NCI-H128 (cell line): ENCODE measurements at regions not wholly inside any gene's neighbourhood (a gene's known extent, or its start where the extent isn't known, plus 50 kb on each side); places are given as distances from the start of the nearest gene placed in this dataset.

Experiments
- DNase-seq: peaks from one replicate; lab custom pipeline; 2025; ENCODE audit not compliant: unreplicated experiment; lab: John Stamatoyannopoulos, UW

DNA sequence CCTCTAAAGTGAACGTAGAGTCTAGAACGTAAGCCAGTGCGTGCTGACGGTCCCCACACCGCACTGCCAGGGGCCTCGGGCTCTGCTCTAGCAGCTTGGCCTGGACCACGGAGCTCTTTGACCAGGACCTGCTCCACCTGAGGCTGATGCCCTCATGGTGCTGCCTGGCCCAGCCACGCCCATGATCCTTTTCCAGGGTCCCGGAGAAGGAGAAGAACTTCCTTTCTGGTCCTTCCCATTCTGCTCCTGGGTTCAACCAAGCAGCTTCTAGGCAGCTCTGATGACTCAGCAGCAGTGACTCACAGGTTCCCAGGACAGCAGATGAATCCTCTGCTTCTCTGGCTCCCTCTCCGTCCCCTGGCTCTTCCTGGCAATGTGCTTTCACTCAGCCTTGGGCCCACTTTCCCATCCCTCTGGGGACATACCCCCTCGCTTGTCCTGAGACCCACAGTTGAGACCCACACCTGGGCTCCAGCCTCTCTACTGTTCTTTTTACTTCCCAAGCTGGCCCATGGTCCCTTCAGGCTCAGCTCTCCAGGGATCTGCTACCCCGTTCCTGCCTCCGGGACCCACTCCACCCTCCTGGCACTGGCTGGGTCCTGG, 246.3 kb upstream of the RAB4A start:
- no peak for DNase-seq

DNA sequence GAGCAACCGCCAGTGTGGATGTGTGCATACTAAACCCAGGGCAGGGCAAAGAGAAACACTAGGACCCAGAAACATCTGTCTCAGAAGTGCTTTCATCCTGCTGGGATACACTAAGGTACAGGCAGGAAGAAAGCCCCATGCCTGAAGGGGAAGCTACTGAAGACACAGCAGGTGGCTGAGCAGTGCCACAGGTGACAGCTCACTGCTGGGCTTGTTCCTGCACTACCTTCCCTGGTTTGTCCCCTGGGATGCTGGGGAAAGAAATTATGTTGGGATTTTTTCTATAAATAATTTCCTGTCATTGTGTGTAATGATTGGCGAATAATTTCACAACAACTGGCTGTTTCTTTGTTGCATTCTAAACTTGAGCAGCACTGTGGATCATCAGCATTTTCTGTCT, 245.3 kb upstream of the RAB4A start:
- no peak for DNase-seq

DNA sequence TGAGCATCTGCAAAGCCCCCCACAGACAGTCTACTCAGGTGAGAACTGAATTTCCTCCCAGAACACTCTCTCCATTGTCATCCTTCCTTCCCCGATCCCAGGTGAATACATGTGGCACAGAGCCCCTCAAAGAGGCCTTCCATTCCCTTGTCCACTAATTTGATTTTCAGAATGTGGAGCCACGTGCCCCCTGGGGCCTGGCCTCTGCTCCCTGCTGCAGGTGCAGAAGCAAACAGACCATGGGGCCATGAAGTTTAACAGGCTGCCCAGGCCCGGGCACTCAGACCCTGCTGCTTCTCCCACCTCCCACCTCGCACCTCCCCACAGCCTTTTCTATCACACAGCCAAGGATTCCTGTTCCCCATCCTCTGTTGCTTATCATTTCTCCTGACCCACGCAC, 243.8 kb upstream of the RAB4A start:
- DNase-seq = no peak

DNA sequence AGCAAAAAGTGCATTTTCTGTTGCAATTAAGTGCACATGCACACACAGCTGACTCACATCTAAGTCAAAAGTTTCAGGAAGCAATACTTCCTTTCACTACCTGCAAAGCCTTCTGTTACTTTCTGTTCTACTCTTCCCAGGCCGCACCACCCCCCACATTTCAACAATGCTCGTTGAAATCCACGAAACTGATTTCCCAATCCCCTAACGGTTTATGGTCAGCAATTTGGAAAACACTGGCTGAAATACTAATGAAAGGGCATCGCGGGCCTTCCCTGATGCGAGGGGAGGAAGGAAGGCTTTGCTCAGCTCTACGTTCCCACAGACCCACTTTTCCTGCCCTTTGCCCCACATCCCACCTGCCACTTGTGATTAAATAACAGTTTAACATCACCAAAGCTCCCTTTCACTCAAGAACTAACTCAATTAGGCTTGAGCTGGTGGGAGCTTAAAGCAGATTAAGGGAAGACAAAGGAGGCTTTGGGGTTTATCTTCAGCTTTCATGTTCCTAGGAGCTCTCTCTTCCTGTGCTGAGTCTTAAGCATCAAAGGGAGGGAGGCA, 243.2 kb upstream of the RAB4A start:
- DNase-seq = no peak

DNA sequence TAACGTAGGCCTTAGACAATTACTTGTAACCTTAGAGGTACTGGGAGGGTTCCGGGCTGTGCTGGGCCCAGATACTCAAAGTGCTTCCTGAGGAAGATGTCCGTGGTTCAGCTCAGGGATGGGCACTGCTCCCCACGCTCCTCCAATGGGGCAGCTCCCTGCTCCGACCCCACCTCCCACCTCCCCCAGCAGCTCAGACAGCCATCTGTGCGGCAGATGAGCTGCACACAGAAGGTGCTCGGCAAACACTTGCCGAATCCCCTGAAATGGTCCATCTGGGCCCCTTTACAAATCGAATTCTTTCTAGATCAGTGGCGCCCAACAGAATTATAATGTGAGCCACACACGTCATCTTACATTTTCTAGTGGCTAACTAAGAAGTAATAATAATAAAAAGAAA, 242.4 kb upstream of the RAB4A start:
- DNase-seq = no peak

DNA sequence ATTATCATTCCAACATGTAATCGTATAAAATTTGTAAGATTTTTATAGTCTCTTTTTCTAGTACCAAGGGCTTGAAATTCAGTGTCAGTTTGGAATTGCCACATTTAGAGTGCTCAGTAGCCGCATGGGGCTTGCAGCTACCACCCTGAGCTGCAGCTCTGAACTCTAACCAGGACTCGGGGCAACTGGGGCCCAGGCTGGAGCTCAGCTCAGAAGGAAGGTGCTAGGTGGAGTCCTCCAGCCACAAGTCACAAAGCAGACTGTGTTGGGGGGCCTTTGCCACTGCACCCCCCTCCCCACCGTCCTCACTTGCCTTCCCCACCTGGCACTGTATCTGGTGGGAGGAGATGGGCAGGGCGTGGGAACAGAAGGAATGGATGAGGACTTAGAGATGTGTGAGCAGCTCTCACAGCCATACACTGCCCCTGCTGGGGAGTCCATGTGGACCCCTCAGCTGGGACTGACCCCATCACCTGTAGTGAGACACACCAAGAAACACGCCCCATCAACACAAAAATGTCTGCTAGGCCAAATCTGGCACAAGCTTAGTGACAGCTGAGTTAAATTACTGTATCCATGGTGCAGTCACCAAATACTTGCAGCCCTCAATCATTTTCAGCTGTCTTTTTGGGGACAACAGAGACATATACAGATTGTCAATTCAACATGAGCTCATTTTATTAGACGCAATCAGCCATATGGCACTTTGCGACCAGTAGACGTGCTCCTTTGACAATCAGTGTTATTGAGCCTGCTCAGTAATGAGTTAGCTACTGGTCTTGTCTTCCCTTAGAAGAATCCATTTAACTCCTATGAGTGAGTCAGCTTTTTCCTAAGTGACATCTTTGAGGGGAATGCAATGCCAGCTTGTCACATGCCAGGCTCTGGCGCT, 241.7 kb upstream of the RAB4A start:
- DNase-seq = no peak

DNA sequence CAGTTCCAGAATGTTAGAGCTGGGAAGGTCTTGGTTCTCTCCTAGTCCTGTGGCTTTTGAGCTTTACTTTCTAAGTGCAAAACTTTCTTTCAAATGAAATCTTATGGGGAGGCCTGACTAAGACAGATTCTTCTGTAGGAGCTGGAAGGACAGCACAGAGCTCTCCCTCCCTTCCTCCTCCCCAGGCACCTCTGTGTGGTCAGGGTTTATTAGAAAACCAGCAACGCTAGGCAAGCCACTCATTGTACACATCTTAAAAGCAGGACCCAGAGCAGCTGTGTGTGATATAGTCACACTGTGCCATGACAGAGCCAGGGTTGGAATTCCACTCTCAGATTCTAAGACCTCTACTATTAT, 241.1 kb upstream of the RAB4A start:
- DNase-seq = no peak

DNA sequence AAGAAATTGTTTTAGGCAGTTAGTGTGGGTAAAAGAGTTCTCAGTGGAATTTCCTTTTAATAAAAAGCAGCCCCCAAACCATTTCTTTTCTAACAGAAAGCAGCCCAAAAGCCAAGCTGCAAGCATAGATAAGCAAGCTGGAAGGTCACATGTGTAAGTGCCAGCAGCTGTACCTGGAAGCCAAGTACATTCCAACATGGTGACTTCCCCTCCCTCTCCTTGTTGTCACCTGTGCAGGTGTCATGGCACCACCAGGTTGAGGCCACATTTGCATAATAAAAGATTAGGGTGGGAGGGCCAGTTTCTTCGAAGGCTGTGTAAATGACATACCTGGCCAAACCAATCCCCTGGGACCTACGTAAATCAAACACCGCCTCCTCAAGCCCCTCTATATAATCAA, 240.3 kb upstream of the RAB4A start:
- no peak for DNase-seq

DNA sequence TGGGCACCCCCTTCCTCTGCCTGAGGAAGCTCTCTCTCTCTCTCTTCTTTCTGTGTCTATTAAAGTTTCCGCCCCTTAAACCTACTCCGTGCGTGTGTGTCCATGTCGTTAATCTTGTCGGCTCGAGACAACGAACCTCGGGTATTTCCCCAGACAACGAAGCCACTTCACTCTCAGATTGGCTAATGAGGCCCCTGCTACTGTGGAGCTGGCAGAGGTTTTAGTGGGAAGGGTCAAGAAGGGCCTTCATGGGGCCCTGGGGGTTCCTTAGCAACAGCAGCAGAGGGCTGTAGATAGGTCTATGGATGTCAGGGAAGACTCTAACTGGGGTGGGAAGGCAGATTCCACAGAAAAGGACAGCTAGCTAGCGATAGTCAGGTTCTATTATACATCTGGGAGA, 239.8 kb upstream of the RAB4A start:
- no peak for DNase-seq

DNA sequence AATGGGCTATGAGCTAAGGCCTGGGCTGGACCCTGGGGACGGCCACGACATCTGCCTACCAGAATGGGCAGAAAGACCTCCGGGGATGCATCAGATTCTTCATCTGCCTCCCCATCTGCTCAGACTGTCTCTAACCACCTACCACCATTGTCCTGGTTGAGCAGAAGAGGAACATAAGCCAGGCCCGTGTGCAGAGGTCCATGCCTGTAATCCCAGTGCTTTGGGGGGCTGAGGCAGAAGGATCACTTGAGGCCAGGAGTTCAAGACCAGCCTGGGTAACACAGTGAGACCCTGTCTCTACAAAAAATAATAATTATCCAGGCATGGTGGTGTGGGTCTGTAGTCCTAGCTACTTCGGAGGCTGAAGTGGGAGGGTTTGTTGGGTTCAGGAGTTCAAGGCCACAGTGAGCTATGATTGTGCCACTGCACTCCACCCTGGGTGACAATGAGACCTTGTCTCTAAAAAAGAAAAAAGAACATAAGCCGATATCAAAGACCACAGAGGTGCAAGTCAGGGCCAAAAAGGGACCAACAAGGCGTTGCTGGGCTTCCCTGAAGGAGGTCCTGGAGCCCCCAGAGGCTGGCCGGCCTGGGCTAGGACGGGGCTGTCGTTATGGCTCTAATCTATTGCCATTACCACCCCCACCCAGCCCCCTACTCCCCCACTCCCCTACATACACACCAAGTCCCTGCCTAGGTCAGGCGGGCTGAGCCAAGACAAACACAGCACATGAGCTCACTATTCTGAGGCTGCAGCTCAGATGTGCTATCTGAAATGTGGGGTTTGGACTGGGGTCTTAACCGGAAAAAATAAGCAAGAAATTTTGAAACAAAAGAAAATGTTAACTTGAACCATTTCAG, 239.2 kb upstream of the RAB4A start:
- DNase-seq = no peak

DNA sequence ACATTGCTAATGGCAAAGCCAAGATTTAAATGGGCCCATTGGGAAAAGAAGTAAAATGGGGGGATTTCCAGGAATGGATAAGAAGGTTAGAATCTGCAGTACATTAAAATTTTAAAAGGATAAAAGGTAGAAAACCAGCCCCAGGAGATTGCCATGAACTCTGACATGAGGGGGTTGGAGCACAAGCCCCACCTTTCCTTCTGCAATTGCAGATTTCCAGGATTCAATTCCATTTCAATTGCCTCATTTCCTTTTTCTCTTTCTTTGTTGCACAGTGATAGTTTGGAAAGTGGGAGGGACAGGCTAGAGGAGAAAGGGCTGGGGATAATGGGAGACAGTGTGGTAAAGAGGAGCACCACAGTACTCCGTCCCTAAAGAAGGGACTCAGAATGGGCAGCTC, 238.5 kb upstream of the RAB4A start:
- no peak for DNase-seq

DNA sequence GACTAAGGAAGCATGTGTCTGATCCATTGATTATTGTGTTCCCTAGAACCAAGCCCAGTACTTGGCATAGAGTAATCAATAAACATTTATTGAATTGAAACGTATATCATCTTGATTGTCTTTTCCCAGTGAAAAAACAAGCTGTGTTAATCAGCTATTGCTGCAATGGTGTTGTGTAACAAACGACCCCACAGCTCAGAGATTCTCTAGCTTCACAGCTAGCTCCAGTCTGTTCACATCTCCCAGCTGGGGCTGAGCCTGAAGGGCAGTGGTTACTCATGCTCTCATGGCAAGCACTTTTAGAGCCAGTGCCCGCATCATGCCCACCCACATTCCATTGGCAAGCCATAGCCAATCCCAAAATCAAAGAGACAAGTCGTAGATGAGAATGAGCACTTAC, 237.4 kb upstream of the RAB4A start:
- DNase-seq = no peak

DNA sequence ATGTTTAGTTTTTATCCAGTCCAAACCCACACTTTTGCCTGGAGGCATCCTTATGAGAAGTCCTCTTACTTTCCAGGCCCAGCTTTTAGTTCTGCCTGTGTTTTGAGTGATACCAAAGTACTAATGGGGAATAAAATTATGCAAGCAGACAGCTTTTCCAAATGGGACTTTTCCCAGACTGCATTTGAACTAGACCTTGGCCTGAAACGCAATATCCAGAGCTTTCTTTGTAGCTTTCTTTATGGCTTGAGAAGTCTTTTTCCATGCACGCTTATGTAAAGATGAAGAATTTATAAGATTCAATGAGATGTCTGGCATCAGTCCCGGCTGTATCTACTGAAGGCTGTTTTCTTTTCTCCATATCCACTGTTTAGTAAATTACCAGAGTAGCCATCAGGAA, 236.6 kb upstream of the RAB4A start:
- no peak for DNase-seq

DNA sequence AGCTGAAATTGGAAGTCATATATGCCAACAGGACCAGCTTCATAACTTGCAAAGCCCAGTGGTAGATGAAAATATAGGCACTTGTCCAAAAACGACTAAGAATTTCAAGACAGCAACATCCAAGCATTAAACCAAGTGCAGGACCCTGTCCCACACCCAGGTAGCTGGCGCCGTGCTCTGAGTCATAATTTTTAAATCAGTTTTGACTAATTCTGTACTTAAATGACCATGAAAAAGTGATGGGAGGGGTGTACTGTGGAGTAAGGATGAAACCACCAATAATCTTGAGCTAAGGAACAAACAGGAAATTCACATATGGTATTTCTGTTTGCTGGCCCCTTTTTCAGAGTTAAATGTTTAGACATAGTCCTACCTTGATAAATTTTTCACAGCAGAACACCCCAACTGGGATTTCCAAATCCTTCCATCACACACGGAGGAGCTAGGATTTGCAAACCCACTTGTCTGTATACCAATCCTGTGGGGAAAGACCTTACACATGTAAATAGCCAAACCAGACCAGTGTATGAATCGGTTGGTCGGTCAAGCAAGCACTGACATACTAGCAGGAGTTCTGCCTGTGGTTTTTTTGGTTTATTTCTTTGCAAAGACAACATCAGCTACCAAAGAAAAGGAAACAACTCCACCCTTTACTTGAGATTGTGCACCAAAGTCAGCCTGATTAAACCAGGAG, 235.7 kb upstream of the RAB4A start:
- DNase-seq = no peak

DNA sequence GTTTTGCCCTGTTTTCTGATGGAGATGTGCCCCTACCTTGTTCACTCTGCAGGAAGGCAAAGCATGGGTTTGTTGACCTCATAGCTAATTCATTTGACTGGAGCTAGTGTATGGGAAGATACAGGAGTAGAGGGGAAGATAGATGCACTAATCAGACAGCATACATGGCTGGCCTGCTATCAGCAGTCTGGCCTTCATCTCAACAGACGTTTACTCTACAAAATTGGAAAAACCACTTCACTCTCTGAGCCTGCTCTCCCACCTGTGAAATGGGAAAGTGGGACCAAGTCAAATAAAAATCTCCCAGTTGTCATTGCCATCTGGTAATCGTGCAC, 235.2 kb upstream of the RAB4A start:
- no peak for DNase-seq

DNA sequence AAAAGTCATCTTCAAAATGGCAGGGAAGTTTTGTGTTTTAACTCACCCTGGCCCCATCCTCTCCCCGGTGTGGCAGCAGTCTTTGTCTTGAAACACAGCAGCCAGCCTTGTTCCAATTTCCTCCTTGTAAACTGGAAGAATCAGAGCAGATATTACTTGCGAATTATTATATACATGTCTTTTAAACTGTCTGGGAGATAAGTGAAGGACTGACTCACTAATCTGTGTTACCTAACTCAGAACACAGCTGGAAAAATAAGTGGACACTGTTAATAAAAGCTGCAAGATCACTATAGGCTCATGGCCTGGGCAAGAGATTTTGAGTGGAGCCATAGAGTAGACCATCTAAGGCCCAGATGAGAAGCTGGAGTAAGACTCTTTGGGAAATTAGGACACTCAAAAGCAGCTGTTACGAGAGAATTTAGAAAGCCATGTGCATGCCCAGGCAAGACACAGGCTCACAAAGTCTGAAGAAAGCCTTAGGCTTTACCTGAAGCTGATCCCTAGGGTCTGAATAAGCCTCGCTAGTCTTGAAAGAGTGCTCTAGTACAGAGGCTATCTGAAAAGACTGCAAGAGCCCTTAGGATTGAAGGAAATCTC, 233.0 kb upstream of the RAB4A start:
- no peak for DNase-seq

DNA sequence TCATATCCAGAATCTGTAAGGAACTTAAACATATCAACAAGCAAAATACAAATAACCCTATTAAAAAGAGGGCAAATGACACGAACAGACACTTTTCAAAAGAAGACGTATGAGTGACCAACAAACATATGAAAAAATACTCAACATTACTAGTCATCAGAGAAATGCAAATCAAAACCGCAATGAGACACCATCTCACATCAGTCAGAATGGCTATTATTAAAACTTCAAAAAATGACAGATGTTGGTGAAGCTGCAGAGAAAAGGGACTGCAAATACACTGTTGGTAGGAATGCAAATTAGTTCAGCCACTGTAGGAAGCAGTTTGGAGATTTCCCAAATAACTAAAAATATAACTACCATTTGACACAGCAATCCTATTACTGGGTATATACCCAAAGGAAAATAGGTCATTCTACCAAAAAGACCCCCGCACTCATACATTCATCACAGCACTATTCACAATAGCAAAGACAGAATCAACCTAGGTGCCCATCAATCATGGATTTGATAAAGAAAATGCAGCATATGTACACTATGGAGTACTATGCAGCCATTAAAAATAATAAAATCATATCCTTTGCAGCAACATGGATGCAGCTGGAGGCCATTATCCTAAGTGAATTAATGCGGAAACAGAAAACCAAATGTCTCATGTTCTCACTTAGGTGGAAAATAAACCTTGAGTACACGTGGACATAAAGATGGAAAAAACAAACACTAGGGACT, 230.1 kb upstream of the RAB4A start:
- no peak for DNase-seq

DNA sequence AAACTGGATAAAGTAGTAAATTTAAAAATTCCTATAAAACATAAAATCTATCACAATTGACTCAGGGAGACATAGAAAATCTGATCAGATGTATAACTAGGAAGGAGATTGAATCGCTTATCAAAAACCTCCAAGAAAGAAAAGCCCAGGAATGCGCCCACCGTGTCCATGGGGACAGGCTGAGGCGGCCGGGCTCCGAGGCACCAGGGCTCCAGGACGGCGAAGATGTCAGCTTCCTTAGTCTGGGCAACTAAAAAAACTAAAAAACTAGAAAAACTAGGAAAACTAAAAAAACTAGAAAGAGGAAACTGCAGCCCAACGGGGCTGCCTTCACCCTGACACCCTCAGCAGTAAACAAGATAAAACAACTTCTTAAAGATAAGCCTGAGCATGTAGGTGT, 229.0 kb upstream of the RAB4A start:
- DNase-seq = no peak

DNA sequence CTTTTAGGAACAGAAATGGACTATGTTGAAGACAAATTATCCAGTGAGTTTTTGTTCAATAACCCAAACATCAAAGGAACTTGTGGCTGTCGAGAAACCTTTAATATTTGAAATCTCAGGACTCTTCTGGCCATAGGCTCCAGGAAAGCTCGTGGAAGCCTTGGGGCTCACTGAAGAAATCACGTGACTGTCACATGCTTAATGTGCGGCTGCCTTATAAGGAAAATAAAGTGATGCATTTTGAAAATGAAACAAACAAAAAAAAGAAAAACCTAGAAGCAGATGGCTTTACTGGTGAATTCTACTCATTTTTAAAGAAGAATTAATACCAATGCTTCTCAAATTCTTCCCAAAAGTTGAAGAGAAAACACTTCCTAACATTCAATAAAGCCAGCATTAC, 228.4 kb upstream of the RAB4A start:
- DNase-seq = no peak

DNA sequence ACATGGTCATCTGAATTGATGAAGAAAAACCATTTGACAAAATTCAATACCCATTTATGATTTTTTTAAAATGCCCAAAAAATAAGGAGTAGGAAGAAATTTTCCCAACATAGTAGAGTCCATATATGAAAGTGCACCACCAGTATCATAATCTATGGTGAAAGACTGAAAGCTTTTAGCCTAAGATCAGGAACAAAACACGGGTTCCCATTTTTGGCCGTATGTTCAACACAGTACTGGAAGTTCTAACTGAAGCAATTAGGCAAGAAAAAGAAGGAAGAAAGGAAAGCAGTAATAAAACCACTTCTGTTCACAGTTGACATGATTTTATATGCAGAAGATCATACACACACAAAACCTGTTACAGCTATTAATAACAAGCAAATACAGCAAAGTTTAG, 227.8 kb upstream of the RAB4A start:
- no peak for DNase-seq
